Endothelial cell of umbilical vein (primary cell): ENCODE measurements at regions not wholly inside any gene's neighbourhood (a gene's known extent, or its start where the extent isn't known, plus 50 kb on each side); places are given as distances from the start of the nearest gene placed in this dataset.

ENCODE experiments used
- BruUV-seq: library from RNA; stranded (reverse); fragments of 400-500 nt; replicated peaks from 2 replicates; lab custom pipeline; 2021; lab: Mats Ljungman, UMichigan
- CTCF ChIA-PET: fragments of 300-600, 350-600 bp; sonication (Branson Sonifier 250); formaldehyde crosslinking; loops from one replicate; lab custom pipeline; 2021; ENCODE audit warnings: antibody characterized with exemption, inconsistent platforms; lab: Charles Lee
- POLR2A ChIA-PET: fragments of 300-600, 350-600 bp; sonication (Branson Sonifier 250); formaldehyde crosslinking; loops from one replicate; lab custom pipeline; 2021; ENCODE audit warnings: antibody characterized with exemption, inconsistent platforms; lab: Charles Lee
- DNase-seq: peaks from one replicate; pipeline ENCODE4 v3.0.0-alpha.2; 2011; ENCODE audit warnings: low read depth, low spot score
- FAIRE-seq: peaks from 2 replicates; lab custom pipeline; 2011; peaks lifted over from hg19 to GRCh38; lab: Jason Lieb, UNC
- H2AFZ ChIP-seq: 2 replicates; pipeline ENCODE4 v1.6.0; 2012; ENCODE audit warnings: low read depth, low read length, control low read depth, inconsistent platforms
- H3K27ac ChIP-seq: 2 replicates; pipeline ENCODE4 v1.5.1; 2011; ENCODE audit warnings: low read depth, mild to moderate bottlenecking, control low read depth, low read length, moderate library complexity; ENCODE audit not compliant: insufficient read depth
- H3K27me3 ChIP-seq, 2 experiments: 2 replicates each; pipeline versions ENCODE4 v1.6.0 to v1.6.1; 2011; ENCODE audit warnings: low read length in 2 of 2, mixed read lengths in 1 of 2; ENCODE audit not compliant: control insufficient read depth in 2 of 2, insufficient read depth in 2 of 2
- H3K36me3 ChIP-seq, 2 experiments: 2 replicates in 1 of 2; 3 replicates in 1 of 2; pipeline ENCODE4 v1.5.1; 2011; ENCODE audit warnings: low read length in 2 of 2, mild to moderate bottlenecking in 1 of 2, moderate library complexity in 1 of 2; ENCODE audit not compliant: control insufficient read depth in 2 of 2, insufficient read depth in 2 of 2; ENCODE audit errors: extremely low read depth in 1 of 2
- H3K4me1 ChIP-seq: 3 replicates; pipeline ENCODE4 v1.5.1; 2011; ENCODE audit warnings: mild to moderate bottlenecking, low read length; ENCODE audit not compliant: control insufficient read depth, insufficient read depth; ENCODE audit errors: extremely low read depth
- H3K4me2 ChIP-seq: 2 replicates; pipeline ENCODE4 v1.6.1; 2011; ENCODE audit warnings: low read length, control low read depth, mixed read lengths; ENCODE audit not compliant: insufficient read depth
- H3K4me3 ChIP-seq, 3 experiments: fragments of 200-600 bp in 1 of 3; sonication (generic), shearing (Covaris generic) in 1 of 3; replicated peaks in 1 of 3; 2 replicates each; pipeline ENCODE4 v1.5.1; 2011 to 2016; ENCODE audit warnings: control low read depth in 3 of 3, low read length in 3 of 3, mild to moderate bottlenecking in 2 of 3, inconsistent platforms in 1 of 3, low read depth in 1 of 3, moderate library complexity in 1 of 3; ENCODE audit not compliant: insufficient read depth in 1 of 3
- H3K79me2 ChIP-seq: 2 replicates; pipeline ENCODE4 v1.6.0; 2012; ENCODE audit warnings: low read length, inconsistent platforms; ENCODE audit not compliant: control insufficient read depth, insufficient read depth
- H3K9ac ChIP-seq: replicated peaks from 2 replicates; pipeline ENCODE3; 2011; ENCODE audit warnings: low read length, control low read depth; ENCODE audit not compliant: insufficient read depth; ENCODE audit errors: extremely low read depth
- H3K9me1 ChIP-seq: replicated peaks from 3 replicates; pipeline ENCODE4 v1.6.0; 2011; ENCODE audit warnings: mild to moderate bottlenecking, low read length; ENCODE audit not compliant: control insufficient read depth, insufficient read depth; ENCODE audit errors: extremely low read depth
- H3K9me3 ChIP-seq: replicated peaks from 2 replicates; pipeline ENCODE4 v1.5.1; 2012; ENCODE audit warnings: low read length, inconsistent platforms; ENCODE audit not compliant: control insufficient read depth, insufficient read depth
- H4K20me1 ChIP-seq: replicated peaks from 2 replicates; pipeline ENCODE3; 2011; ENCODE audit warnings: mild to moderate bottlenecking, low read length; ENCODE audit not compliant: control insufficient read depth, insufficient read depth; ENCODE audit errors: extremely low read depth
- EZH2 ChIP-seq: IDR thresholded peaks from 2 replicates; pipeline ENCODE4 v1.6.1; 2012; ENCODE audit warnings: borderline replicate concordance, low read depth, mild to moderate bottlenecking, moderate library complexity, low read length, inconsistent platforms; ENCODE audit not compliant: severe bottlenecking
- FOS ChIP-seq: IDR thresholded peaks from 2 replicates; pipeline ENCODE4 v1.6.1; 2011; ENCODE audit warnings: mild to moderate bottlenecking, low read length, moderate library complexity, borderline replicate concordance; ENCODE audit not compliant: insufficient read depth
- GATA2 ChIP-seq: IDR thresholded peaks from 2 replicates; pipeline ENCODE4 v1.7.0; 2011; ENCODE audit warnings: low read depth, mild to moderate bottlenecking, moderate library complexity, mixed read lengths, low read length; ENCODE audit not compliant: insufficient read length, insufficient read depth
- JUN ChIP-seq: IDR thresholded peaks from 2 replicates; pipeline ENCODE4 v1.6.1; 2011; ENCODE audit warnings: borderline replicate concordance, low read depth; ENCODE audit not compliant: insufficient read length, insufficient read depth
- MYC ChIP-seq: IDR thresholded peaks from one replicate; pipeline ENCODE4 v1.6.1; 2011; ENCODE audit warnings: mild to moderate bottlenecking, low read depth, low read length
- POLR2A ChIP-seq: IDR thresholded peaks from 2 replicates; pipeline ENCODE4 v1.6.1; 2012; ENCODE audit warnings: low read depth, mild to moderate bottlenecking, control low read depth, low read length
- POLR2AphosphoS5 ChIP-seq: IDR thresholded peaks from 2 replicates; pipeline ENCODE4 v1.6.1; 2012; ENCODE audit warnings: low read depth, mild to moderate bottlenecking, control low read depth, low read length, moderate library complexity; ENCODE audit not compliant: insufficient read depth
- dilution Hi-C: fragments of 300-500 bp; cut with MboI; formaldehyde crosslinking; loops from one replicate; pipeline ENCODE4 v1.15.0; 2019; ENCODE audit warnings: low sequenced_read_pairs; ENCODE audit not compliant: extremely low pct_ligation_motif_present
- intact Hi-C: fragments of 100-400 bp; cut with micrococcal nuclease; formaldehyde crosslinking; loops from one replicate; pipeline ENCODE4 v1.10.0; 2022
- TF ChIP-seq, protein P1 (sequence below), 2 donors: IDR thresholded peaks; 1 replicate in 1 of 2; 2 replicates in 1 of 2; pipeline ENCODE4 v1.5.1; 2011; ENCODE audit warnings: low read length in 2 of 2, mild to moderate bottlenecking in 2 of 2, moderate library complexity in 2 of 2, control low read depth in 1 of 2, inconsistent platforms in 1 of 2, low read depth in 1 of 2; ENCODE audit not compliant: insufficient read depth in 1 of 2; ENCODE audit errors: extremely low read depth in 1 of 2
- TF ChIP-seq, protein P2 (sequence below): IDR thresholded peaks from 2 replicates; pipeline ENCODE4 v1.6.1; 2011; ENCODE audit not compliant: insufficient read depth, insufficient read length

DNA sequence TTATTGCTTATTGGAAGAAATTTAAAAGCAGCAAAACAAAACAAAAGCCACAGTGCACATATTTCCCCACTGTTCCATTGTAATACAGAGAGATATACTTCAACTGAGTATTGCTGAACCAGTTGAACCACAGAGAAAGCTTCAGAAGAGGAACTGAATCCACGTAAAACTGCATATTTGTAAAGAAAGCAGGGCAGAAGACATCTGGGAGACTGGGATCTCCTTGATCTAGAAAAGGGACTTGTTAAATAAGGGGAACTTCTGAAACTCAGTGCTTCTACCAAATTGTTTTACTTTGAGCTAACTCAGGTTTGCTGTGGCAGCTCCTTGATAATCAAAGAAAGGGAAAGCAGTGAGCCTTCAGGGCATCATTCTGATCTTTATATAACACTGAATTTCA lies 411.1 kb upstream of the MDGA2 start:
- ChIA-PET CTCF (no interaction called here), POLR2A (no interaction called here)
- H3K9me1 ChIP-seq: no peaks in the 10 kb centered on the region
- no peak overlapping the region for H3K27ac ChIP-seq
- intact Hi-C loops (no loop called here), dilution Hi-C loops (no loop called here)
- TF ChIP-seq JUN (no peak), MYC (no peak), POLR2A (no peak), GATA2 (no peak), POLR2AphosphoS5 (no peak), FOS (no peak), EZH2 (no peak)
- TF ChIP-seq, protein P1, sequence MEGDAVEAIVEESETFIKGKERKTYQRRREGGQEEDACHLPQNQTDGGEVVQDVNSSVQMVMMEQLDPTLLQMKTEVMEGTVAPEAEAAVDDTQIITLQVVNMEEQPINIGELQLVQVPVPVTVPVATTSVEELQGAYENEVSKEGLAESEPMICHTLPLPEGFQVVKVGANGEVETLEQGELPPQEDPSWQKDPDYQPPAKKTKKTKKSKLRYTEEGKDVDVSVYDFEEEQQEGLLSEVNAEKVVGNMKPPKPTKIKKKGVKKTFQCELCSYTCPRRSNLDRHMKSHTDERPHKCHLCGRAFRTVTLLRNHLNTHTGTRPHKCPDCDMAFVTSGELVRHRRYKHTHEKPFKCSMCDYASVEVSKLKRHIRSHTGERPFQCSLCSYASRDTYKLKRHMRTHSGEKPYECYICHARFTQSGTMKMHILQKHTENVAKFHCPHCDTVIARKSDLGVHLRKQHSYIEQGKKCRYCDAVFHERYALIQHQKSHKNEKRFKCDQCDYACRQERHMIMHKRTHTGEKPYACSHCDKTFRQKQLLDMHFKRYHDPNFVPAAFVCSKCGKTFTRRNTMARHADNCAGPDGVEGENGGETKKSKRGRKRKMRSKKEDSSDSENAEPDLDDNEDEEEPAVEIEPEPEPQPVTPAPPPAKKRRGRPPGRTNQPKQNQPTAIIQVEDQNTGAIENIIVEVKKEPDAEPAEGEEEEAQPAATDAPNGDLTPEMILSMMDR (IDR thresholded peaks at IDR 0.05; ENCODE audit: extremely low read depth in 1 of 2, insufficient read depth in 1 of 2, low read depth in 1 of 2, low read length in 2 of 2): no peak
- TF ChIP-seq, protein P2, sequence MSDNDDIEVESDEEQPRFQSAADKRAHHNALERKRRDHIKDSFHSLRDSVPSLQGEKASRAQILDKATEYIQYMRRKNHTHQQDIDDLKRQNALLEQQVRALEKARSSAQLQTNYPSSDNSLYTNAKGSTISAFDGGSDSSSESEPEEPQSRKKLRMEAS: no peak
- no peak for FAIRE-seq
- no peaks in the 10 kb centered on the region for H3K27me3 ChIP-seq
- H3K4me3 ChIP-seq: no peak overlapping the region
- no peak overlapping the region for H3K9ac ChIP-seq
- no peak for DNase-seq
- H3K36me3 ChIP-seq: no peaks in the 10 kb centered on the region
- no peaks in the 10 kb centered on the region for H3K4me1 ChIP-seq
- H3K9me3 ChIP-seq: no peaks in the 10 kb centered on the region
- no TSS peak for BruUV-seq
- H4K20me1 ChIP-seq: no peaks in the 10 kb centered on the region
- no peak overlapping the region for H3K4me2 ChIP-seq
- H2AFZ ChIP-seq: no peak overlapping the region
- H3K79me2 ChIP-seq: no peaks in the 10 kb centered on the region
